Endothelial cell of umbilical vein (primary cell): ENCODE measurements at regions not wholly inside any gene's neighbourhood (a gene's known extent, or its start where the extent isn't known, plus 50 kb on each side); places are given as distances from the start of the nearest gene placed in this dataset.

Experiments
- BruUV-seq: library from RNA; stranded (reverse); fragments of 400-500 nt; replicated peaks from 2 replicates; lab custom pipeline; 2021; lab: Mats Ljungman, UMichigan
- CTCF ChIA-PET: fragments of 300-600, 350-600 bp; sonication (Branson Sonifier 250); formaldehyde crosslinking; loops from one replicate; lab custom pipeline; 2021; ENCODE audit warnings: antibody characterized with exemption, inconsistent platforms; lab: Charles Lee
- POLR2A ChIA-PET: fragments of 300-600, 350-600 bp; sonication (Branson Sonifier 250); formaldehyde crosslinking; loops from one replicate; lab custom pipeline; 2021; ENCODE audit warnings: antibody characterized with exemption, inconsistent platforms; lab: Charles Lee
- DNase-seq: peaks from one replicate; pipeline ENCODE4 v3.0.0-alpha.2; 2011; ENCODE audit warnings: low read depth, low spot score
- FAIRE-seq: peaks from 2 replicates; lab custom pipeline; 2011; peaks lifted over from hg19 to GRCh38; lab: Jason Lieb, UNC
- H2AFZ ChIP-seq: 2 replicates; pipeline ENCODE4 v1.6.0; 2012; ENCODE audit warnings: low read depth, low read length, control low read depth, inconsistent platforms
- H3K27ac ChIP-seq: 2 replicates; pipeline ENCODE4 v1.5.1; 2011; ENCODE audit warnings: low read depth, mild to moderate bottlenecking, control low read depth, low read length, moderate library complexity; ENCODE audit not compliant: insufficient read depth
- H3K27me3 ChIP-seq, 2 experiments: 2 replicates each; pipeline versions ENCODE4 v1.6.0 to v1.6.1; 2011; ENCODE audit warnings: low read length in 2 of 2, mixed read lengths in 1 of 2; ENCODE audit not compliant: control insufficient read depth in 2 of 2, insufficient read depth in 2 of 2
- H3K36me3 ChIP-seq, 2 experiments: 2 replicates in 1 of 2; 3 replicates in 1 of 2; pipeline ENCODE4 v1.5.1; 2011; ENCODE audit warnings: low read length in 2 of 2, mild to moderate bottlenecking in 1 of 2, moderate library complexity in 1 of 2; ENCODE audit not compliant: control insufficient read depth in 2 of 2, insufficient read depth in 2 of 2; ENCODE audit errors: extremely low read depth in 1 of 2
- H3K4me1 ChIP-seq: 3 replicates; pipeline ENCODE4 v1.5.1; 2011; ENCODE audit warnings: mild to moderate bottlenecking, low read length; ENCODE audit not compliant: control insufficient read depth, insufficient read depth; ENCODE audit errors: extremely low read depth
- H3K4me2 ChIP-seq: 2 replicates; pipeline ENCODE4 v1.6.1; 2011; ENCODE audit warnings: low read length, control low read depth, mixed read lengths; ENCODE audit not compliant: insufficient read depth
- H3K4me3 ChIP-seq, 3 experiments: fragments of 200-600 bp in 1 of 3; sonication (generic), shearing (Covaris generic) in 1 of 3; replicated peaks in 1 of 3; 2 replicates each; pipeline ENCODE4 v1.5.1; 2011 to 2016; ENCODE audit warnings: control low read depth in 3 of 3, low read length in 3 of 3, mild to moderate bottlenecking in 2 of 3, inconsistent platforms in 1 of 3, low read depth in 1 of 3, moderate library complexity in 1 of 3; ENCODE audit not compliant: insufficient read depth in 1 of 3
- H3K79me2 ChIP-seq: 2 replicates; pipeline ENCODE4 v1.6.0; 2012; ENCODE audit warnings: low read length, inconsistent platforms; ENCODE audit not compliant: control insufficient read depth, insufficient read depth
- H3K9ac ChIP-seq: replicated peaks from 2 replicates; pipeline ENCODE3; 2011; ENCODE audit warnings: low read length, control low read depth; ENCODE audit not compliant: insufficient read depth; ENCODE audit errors: extremely low read depth
- H3K9me1 ChIP-seq: replicated peaks from 3 replicates; pipeline ENCODE4 v1.6.0; 2011; ENCODE audit warnings: mild to moderate bottlenecking, low read length; ENCODE audit not compliant: control insufficient read depth, insufficient read depth; ENCODE audit errors: extremely low read depth
- H3K9me3 ChIP-seq: replicated peaks from 2 replicates; pipeline ENCODE4 v1.5.1; 2012; ENCODE audit warnings: low read length, inconsistent platforms; ENCODE audit not compliant: control insufficient read depth, insufficient read depth
- H4K20me1 ChIP-seq: replicated peaks from 2 replicates; pipeline ENCODE3; 2011; ENCODE audit warnings: mild to moderate bottlenecking, low read length; ENCODE audit not compliant: control insufficient read depth, insufficient read depth; ENCODE audit errors: extremely low read depth
- EZH2 ChIP-seq: IDR thresholded peaks from 2 replicates; pipeline ENCODE4 v1.6.1; 2012; ENCODE audit warnings: borderline replicate concordance, low read depth, mild to moderate bottlenecking, moderate library complexity, low read length, inconsistent platforms; ENCODE audit not compliant: severe bottlenecking
- FOS ChIP-seq: IDR thresholded peaks from 2 replicates; pipeline ENCODE4 v1.6.1; 2011; ENCODE audit warnings: mild to moderate bottlenecking, low read length, moderate library complexity, borderline replicate concordance; ENCODE audit not compliant: insufficient read depth
- GATA2 ChIP-seq: IDR thresholded peaks from 2 replicates; pipeline ENCODE4 v1.7.0; 2011; ENCODE audit warnings: low read depth, mild to moderate bottlenecking, moderate library complexity, mixed read lengths, low read length; ENCODE audit not compliant: insufficient read length, insufficient read depth
- JUN ChIP-seq: IDR thresholded peaks from 2 replicates; pipeline ENCODE4 v1.6.1; 2011; ENCODE audit warnings: borderline replicate concordance, low read depth; ENCODE audit not compliant: insufficient read length, insufficient read depth
- MYC ChIP-seq: IDR thresholded peaks from one replicate; pipeline ENCODE4 v1.6.1; 2011; ENCODE audit warnings: mild to moderate bottlenecking, low read depth, low read length
- POLR2A ChIP-seq: IDR thresholded peaks from 2 replicates; pipeline ENCODE4 v1.6.1; 2012; ENCODE audit warnings: low read depth, mild to moderate bottlenecking, control low read depth, low read length
- POLR2AphosphoS5 ChIP-seq: IDR thresholded peaks from 2 replicates; pipeline ENCODE4 v1.6.1; 2012; ENCODE audit warnings: low read depth, mild to moderate bottlenecking, control low read depth, low read length, moderate library complexity; ENCODE audit not compliant: insufficient read depth
- dilution Hi-C: fragments of 300-500 bp; cut with MboI; formaldehyde crosslinking; loops from one replicate; pipeline ENCODE4 v1.15.0; 2019; ENCODE audit warnings: low sequenced_read_pairs; ENCODE audit not compliant: extremely low pct_ligation_motif_present
- intact Hi-C: fragments of 100-400 bp; cut with micrococcal nuclease; formaldehyde crosslinking; loops from one replicate; pipeline ENCODE4 v1.10.0; 2022
- TF ChIP-seq, protein P1 (sequence below): IDR thresholded peaks from 2 replicates; pipeline ENCODE4 v1.6.1; 2011; ENCODE audit not compliant: insufficient read depth, insufficient read length
- TF ChIP-seq, protein P2 (sequence below), 2 donors: IDR thresholded peaks; 1 replicate in 1 of 2; 2 replicates in 1 of 2; pipeline ENCODE4 v1.5.1; 2011; ENCODE audit warnings: low read length in 2 of 2, mild to moderate bottlenecking in 2 of 2, moderate library complexity in 2 of 2, control low read depth in 1 of 2, inconsistent platforms in 1 of 2, low read depth in 1 of 2; ENCODE audit not compliant: insufficient read depth in 1 of 2; ENCODE audit errors: extremely low read depth in 1 of 2

DNA sequence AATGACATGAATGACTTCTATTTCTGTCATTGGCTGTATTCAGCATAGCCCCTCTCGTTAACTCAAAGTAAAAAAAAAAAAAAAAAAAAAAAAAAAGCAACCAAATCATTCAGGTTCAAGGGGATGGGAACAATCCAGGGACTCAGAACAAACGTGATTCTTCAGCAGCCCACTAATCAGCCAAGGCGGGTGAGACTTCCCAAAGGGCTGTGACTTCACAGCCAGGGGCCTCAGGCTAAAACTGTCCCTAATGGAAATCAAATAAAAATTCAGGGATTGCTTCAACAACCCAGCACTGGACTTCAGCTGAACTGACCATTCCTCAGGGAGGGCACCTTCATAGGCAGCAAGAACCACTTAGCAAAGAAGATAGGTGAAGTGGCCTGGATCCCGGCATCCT, 86.2 kb upstream of the FAM169A start:
- Histone ChIP-seq H3K4me1 (peaks cover 8% of the 10 kb centered on the region), H3K4me2 (no peak overlapping the region), H3K36me3 (no peaks in the 10 kb centered on the region), H3K79me2 (no peaks in the 10 kb centered on the region), H3K9ac (no peak overlapping the region), H3K9me3 (no peaks in the 10 kb centered on the region), H3K27ac (no peak overlapping the region), H3K4me3 (no peak overlapping the region), H3K9me1 (no peaks in the 10 kb centered on the region), H4K20me1 (no peaks in the 10 kb centered on the region), H3K27me3 (peaks cover 0 to 2% of the 10 kb centered on the region in 2 experiments), H2AFZ (no peak overlapping the region)
- ChIA-PET CTCF (interaction anchor here (1.6 kb wide), 1 partner anchor 17 kb away, joined by 4 read pairs; no protein-coding TSS in a partner anchor), POLR2A (no interaction called here)
- intact Hi-C loops, result no loop called here
- dilution Hi-C loops, result no loop called here
- no peak for DNase-seq
- no peak for TF ChIP-seq GATA2
- TF ChIP-seq, protein P1, sequence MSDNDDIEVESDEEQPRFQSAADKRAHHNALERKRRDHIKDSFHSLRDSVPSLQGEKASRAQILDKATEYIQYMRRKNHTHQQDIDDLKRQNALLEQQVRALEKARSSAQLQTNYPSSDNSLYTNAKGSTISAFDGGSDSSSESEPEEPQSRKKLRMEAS, result no peak
- no peak for TF ChIP-seq POLR2AphosphoS5
- TF ChIP-seq POLR2A, result no peak
- no peak for TF ChIP-seq MYC
- TF ChIP-seq, protein P2, sequence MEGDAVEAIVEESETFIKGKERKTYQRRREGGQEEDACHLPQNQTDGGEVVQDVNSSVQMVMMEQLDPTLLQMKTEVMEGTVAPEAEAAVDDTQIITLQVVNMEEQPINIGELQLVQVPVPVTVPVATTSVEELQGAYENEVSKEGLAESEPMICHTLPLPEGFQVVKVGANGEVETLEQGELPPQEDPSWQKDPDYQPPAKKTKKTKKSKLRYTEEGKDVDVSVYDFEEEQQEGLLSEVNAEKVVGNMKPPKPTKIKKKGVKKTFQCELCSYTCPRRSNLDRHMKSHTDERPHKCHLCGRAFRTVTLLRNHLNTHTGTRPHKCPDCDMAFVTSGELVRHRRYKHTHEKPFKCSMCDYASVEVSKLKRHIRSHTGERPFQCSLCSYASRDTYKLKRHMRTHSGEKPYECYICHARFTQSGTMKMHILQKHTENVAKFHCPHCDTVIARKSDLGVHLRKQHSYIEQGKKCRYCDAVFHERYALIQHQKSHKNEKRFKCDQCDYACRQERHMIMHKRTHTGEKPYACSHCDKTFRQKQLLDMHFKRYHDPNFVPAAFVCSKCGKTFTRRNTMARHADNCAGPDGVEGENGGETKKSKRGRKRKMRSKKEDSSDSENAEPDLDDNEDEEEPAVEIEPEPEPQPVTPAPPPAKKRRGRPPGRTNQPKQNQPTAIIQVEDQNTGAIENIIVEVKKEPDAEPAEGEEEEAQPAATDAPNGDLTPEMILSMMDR (IDR thresholded peaks at IDR 0.05; ENCODE audit: extremely low read depth in 1 of 2, insufficient read depth in 1 of 2, low read depth in 1 of 2, low read length in 2 of 2), result no peak
- TF ChIP-seq JUN, result no peak
- no peak for TF ChIP-seq EZH2
- TF ChIP-seq FOS, result no peak
- BruUV-seq, result no TSS peak
- FAIRE-seq, result no peak
